C4-2B (cell line): ENCODE measurements at regions not wholly inside any gene's neighbourhood (a gene's known extent, or its start where the extent isn't known, plus 50 kb on each side); places are given as distances from the start of the nearest gene placed in this dataset.

ENCODE experiments used
- H3K27ac ChIP-seq: fragments of 450-650 bp; 2 replicates; pipeline ENCODE4 v1.5.1; 2017
- CTCF ChIP-seq: fragments of 450-650 bp; conservative IDR thresholded peaks from 2 replicates; pipeline ENCODE4 v1.5.1; 2017; ENCODE audit warnings: mild to moderate bottlenecking
- ZFX ChIP-seq: fragments of 450-650 bp; IDR thresholded peaks from 2 replicates; pipeline ENCODE4 v1.6.1; 2017

- TF ChIP-seq CTCF (no peak), ZFX (no peak)
- H3K27ac ChIP-seq: no peak overlapping the region
Observed at GRCh38 chr3:161555320-161555719, 58.7 kb downstream of the OTOL1 start.

- TF ChIP-seq ZFX (no peak), CTCF (no peak)
- H3K27ac ChIP-seq: no peak overlapping the region
Observed at GRCh38 chr3:161556533-161556932, 59.9 kb downstream of the OTOL1 start.

GRCh38 chr3:161556941-161557340 lies 60.3 kb downstream of the OTOL1 start:
- H3K27ac ChIP-seq: no peak overlapping the region
- TF ChIP-seq CTCF: no peak
- TF ChIP-seq ZFX: no peak

GRCh38 chr3:161557445-161558150 lies 61.0 kb downstream of the OTOL1 start:
- no peak for TF ChIP-seq ZFX
- no peak for TF ChIP-seq CTCF
- no peak overlapping the region for H3K27ac ChIP-seq

GRCh38 chr3:161558236-161558635 lies 61.6 kb downstream of the OTOL1 start:
- H3K27ac ChIP-seq: no peak overlapping the region
- TF ChIP-seq CTCF: no peak
- no peak for TF ChIP-seq ZFX

GRCh38 chr3:161559177-161559998 lies 62.8 kb downstream of the OTOL1 start:
- no peak overlapping the region for H3K27ac ChIP-seq
- TF ChIP-seq CTCF (peak; percentile 92), ZFX (no peak)

- no peak overlapping the region for H3K27ac ChIP-seq
- TF ChIP-seq CTCF (peak; percentile 32; the same call in 1 of the 2 replicates), ZFX (no peak)
Observed at GRCh38 chr3:161560008-161560637, 63.5 kb downstream of the OTOL1 start.
